GM19467 (cell line): ENCODE measurements at regions not wholly inside any gene's neighbourhood (a gene's known extent, or its start where the extent isn't known, plus 50 kb on each side); places are given as distances from the start of the nearest gene placed in this dataset.
"Not testable (repeated sequence)": the region's sequence is repeated elsewhere in the genome, so short reads cannot be mapped to it uniquely, and the experiment has no call there.

Source experiments
- ATAC-seq: cut with Tn5 transposase; IDR thresholded peaks from one replicate; pipeline ENCODE4 v1.9.1; 2021; ENCODE audit warnings: mild to moderate bottlenecking, moderate library complexity; ENCODE audit not compliant: unreplicated experiment

GRCh38 chr22:47355776-47356510 is 593.5 kb downstream of the TBC1D22A start:
- ATAC-seq: no peak

- ATAC-seq: no peak
These were observed 592.9 kb downstream of the TBC1D22A start for GRCh38 chr22:47355388-47355725.

GRCh38 chr22:47354668-47355387 is 592.4 kb downstream of the TBC1D22A start:
- no peak for ATAC-seq

GRCh38 chr22:47352920-47353700 is 590.7 kb downstream of the TBC1D22A start:
- ATAC-seq: no peak

- ATAC-seq: no peak
These were observed 589.6 kb downstream of the TBC1D22A start for GRCh38 chr22:47351836-47352579.

GRCh38 chr22:47346287-47346686 is 583.8 kb downstream of the TBC1D22A start:
- not testable (repeated sequence) for ATAC-seq

GRCh38 chr22:47345025-47345424 is 582.6 kb downstream of the TBC1D22A start:
- ATAC-seq: no peak

- ATAC-seq: no peak
These were observed 582.0 kb downstream of the TBC1D22A start for GRCh38 chr22:47344414-47344813.

- no peak for ATAC-seq
These were observed 581.2 kb downstream of the TBC1D22A start for GRCh38 chr22:47343611-47344010.

GRCh38 chr22:47342446-47342845 is 580.0 kb downstream of the TBC1D22A start:
- ATAC-seq: no peak

- no peak for ATAC-seq
These were observed 579.0 kb downstream of the TBC1D22A start for GRCh38 chr22:47341464-47341863.

- ATAC-seq: no peak
These were observed 578.5 kb downstream of the TBC1D22A start for GRCh38 chr22:47340851-47341436.

- ATAC-seq: no peak
These were observed 574.7 kb downstream of the TBC1D22A start for GRCh38 chr22:47337161-47337621.

- no peak for ATAC-seq
These were observed 573.5 kb downstream of the TBC1D22A start for GRCh38 chr22:47335958-47336357.

- ATAC-seq: no peak
These were observed 573.0 kb downstream of the TBC1D22A start for GRCh38 chr22:47335460-47335859.

GRCh38 chr22:47334601-47335000 is 572.2 kb downstream of the TBC1D22A start:
- no peak for ATAC-seq

GRCh38 chr22:47333625-47334024 is 571.2 kb downstream of the TBC1D22A start:
- ATAC-seq: no peak

GRCh38 chr22:47332246-47332980 is 570.0 kb downstream of the TBC1D22A start:
- no peak for ATAC-seq

GRCh38 chr22:47331750-47332149 is 569.3 kb downstream of the TBC1D22A start:
- ATAC-seq: no peak
